Dermis microvascular lymphatic vessel endothelial cell (primary cell): ENCODE measurements at regions not wholly inside any gene's neighbourhood (a gene's known extent, or its start where the extent isn't known, plus 50 kb on each side); places are given as distances from the start of the nearest gene placed in this dataset.
"Not testable (repeated sequence)": the region's sequence is repeated elsewhere in the genome, so short reads cannot be mapped to it uniquely, and the experiment has no call there.

ENCODE experiments used
- DNase-seq, 2 donors: peaks; one replicate each; pipeline versions ENCODE4 v3.0.0 to v3.0.0-alpha.2; 2010; ENCODE audit warnings: low read depth in 2 of 2

GRCh38 chr20:5492937-5493336, 117.9 kb downstream of the GPCPD1 start:
- DNase-seq, result no peak

- no peak for DNase-seq
Measured at GRCh38 chr20:5491455-5491854, 119.4 kb downstream of the GPCPD1 start.

- no peak for DNase-seq
Measured at GRCh38 chr20:5489601-5490000, 121.2 kb downstream of the GPCPD1 start.

GRCh38 chr20:5488823-5489222, 122.0 kb downstream of the GPCPD1 start:
- DNase-seq, result no peak

- DNase-seq, result no peak
Measured at GRCh38 chr20:5486377-5487054, 124.3 kb downstream of the GPCPD1 start.

GRCh38 chr20:5484926-5485325, 125.9 kb downstream of the GPCPD1 start:
- DNase-seq, result no peak

GRCh38 chr20:5484346-5484745, 126.5 kb downstream of the GPCPD1 start:
- DNase-seq, result no peak

GRCh38 chr20:5482791-5483190, 128.0 kb downstream of the GPCPD1 start:
- no peak for DNase-seq

- no peak for DNase-seq
Measured at GRCh38 chr20:5481872-5482271, 128.9 kb downstream of the GPCPD1 start.

GRCh38 chr20:5480824-5481600, 129.8 kb downstream of the GPCPD1 start:
- no peak for DNase-seq

- no peak for DNase-seq
Measured at GRCh38 chr20:5474646-5475550, 135.9 kb downstream of the GPCPD1 start.

- not testable (repeated sequence) for DNase-seq
Measured at GRCh38 chr20:5471866-5472265, 138.9 kb downstream of the GPCPD1 start.

GRCh38 chr20:5471368-5471767, 139.4 kb downstream of the GPCPD1 start:
- DNase-seq, result no peak

GRCh38 chr20:5470943-5471342, 139.9 kb downstream of the GPCPD1 start:
- no peak for DNase-seq

- no peak for DNase-seq
Measured at GRCh38 chr20:5470458-5470857, 140.3 kb downstream of the GPCPD1 start.

GRCh38 chr20:5469111-5469510, 141.7 kb downstream of the GPCPD1 start:
- no peak for DNase-seq

- DNase-seq, result no peak
Measured at GRCh38 chr20:5467086-5467485, 143.7 kb downstream of the GPCPD1 start.

GRCh38 chr20:5465604-5465927, 145.2 kb downstream of the GPCPD1 start:
- DNase-seq, result no peak

- DNase-seq, result no peak
Measured at GRCh38 chr20:5464901-5465603, 145.8 kb downstream of the GPCPD1 start.

GRCh38 chr20:5463007-5463686, 146.4 kb upstream of the PROKR2 start:
- no peak for DNase-seq

- DNase-seq, result not testable (repeated sequence)
Measured at GRCh38 chr20:5453745-5454144, 137.0 kb upstream of the PROKR2 start.
